GM23338 (cell line): ENCODE measurements at regions not wholly inside any gene's neighbourhood (a gene's known extent, or its start where the extent isn't known, plus 50 kb on each side); places are given as distances from the start of the nearest gene placed in this dataset.

Experiments
- ATAC-seq: fragments of 200-7000 bp; cut with Tn5 transposase; 3 replicates; pipeline ENCODE4 v1.9.1; 2020
- DNase-seq: peaks from one replicate; pipeline ENCODE4 v3.0.0-alpha.2; 2015; ENCODE audit warnings: low spot score
- H2AFZ ChIP-seq: fragments of 200-600 bp; sonication (generic); 2 replicates; pipeline ENCODE4 v1.8.0; 2016; ENCODE audit warnings: antibody characterized with exemption, mild to moderate bottlenecking, moderate library complexity
- H3F3A ChIP-seq: fragments of 200-600 bp; sonication (generic); replicated peaks from 2 replicates; pipeline ENCODE4 v1.8.0; 2017; ENCODE audit warnings: antibody characterized with exemption, mixed run types, low read depth
- H3K27ac ChIP-seq: fragments of 200-600 bp; sonication (generic); 2 replicates; pipeline ENCODE4 v1.6.1; 2016; ENCODE audit warnings: low read depth
- H3K27me3 ChIP-seq: fragments of 200-600 bp; sonication (generic); 2 replicates; pipeline ENCODE4 v1.8.0; 2016; ENCODE audit warnings: mild to moderate bottlenecking, mixed run types, moderate library complexity; ENCODE audit not compliant: insufficient read depth
- H3K36me3 ChIP-seq: fragments of 200-600 bp; sonication (generic); 2 replicates; pipeline ENCODE4 v1.8.0; 2016; ENCODE audit warnings: mild to moderate bottlenecking; ENCODE audit not compliant: insufficient read depth
- H3K4me1 ChIP-seq: fragments of 200-600 bp; sonication (generic); 2 replicates; pipeline ENCODE4 v1.8.0; 2016; ENCODE audit warnings: mild to moderate bottlenecking, moderate library complexity; ENCODE audit not compliant: insufficient read depth
- H3K4me2 ChIP-seq: fragments of 200-600 bp; sonication (generic); 2 replicates; pipeline ENCODE4 v1.7.1; 2017; ENCODE audit warnings: mixed run types
- H3K4me3 ChIP-seq: fragments of 200-600 bp; sonication (generic); 2 replicates; pipeline ENCODE4 v1.6.1; 2016; ENCODE audit warnings: mixed run types
- H3K79me2 ChIP-seq: fragments of 200-600 bp; sonication (generic); replicated peaks from 2 replicates; pipeline ENCODE4 v1.8.0; 2017; ENCODE audit warnings: mild to moderate bottlenecking; ENCODE audit not compliant: insufficient read depth
- H3K9me2 ChIP-seq: fragments of 200-600 bp; sonication (generic); 2 replicates; pipeline ENCODE4 v1.8.0; 2017; ENCODE audit not compliant: insufficient read depth
- H4K20me1 ChIP-seq: fragments of 200-600 bp; sonication (generic); replicated peaks from 2 replicates; pipeline ENCODE4 v1.8.0; 2017; ENCODE audit warnings: mild to moderate bottlenecking; ENCODE audit not compliant: insufficient read depth
- H3K27ac Mint-ChIP-seq: 2 replicates; pipeline ENCODE4 v1.8.0; 2020; ENCODE audit warnings: inconsistent platforms, mild to moderate bottlenecking, moderate library complexity, mixed read lengths
- H3K27me3 Mint-ChIP-seq: 3 replicates; pipeline ENCODE4 v1.8.0; 2022; ENCODE audit warnings: low read depth, mild to moderate bottlenecking, moderate library complexity, mixed read lengths, inconsistent platforms; ENCODE audit not compliant: insufficient read depth, poor library complexity
- H3K36me3 Mint-ChIP-seq: 3 replicates; pipeline ENCODE4 v1.8.0; 2021; ENCODE audit warnings: low read depth, mild to moderate bottlenecking, inconsistent platforms, moderate library complexity, mixed read lengths
- H3K4me1 Mint-ChIP-seq: 3 replicates; pipeline ENCODE4 v1.8.0; 2020; ENCODE audit warnings: mild to moderate bottlenecking, inconsistent platforms, mixed read lengths
- H3K4me3 Mint-ChIP-seq: 3 replicates; pipeline ENCODE4 v1.8.0; 2021; ENCODE audit warnings: moderate library complexity, mild to moderate bottlenecking, inconsistent platforms, mixed read lengths
- H3K9me3 Mint-ChIP-seq: 3 replicates; pipeline ENCODE4 v1.8.0; 2020; ENCODE audit warnings: moderate library complexity, mild to moderate bottlenecking, inconsistent platforms, mixed read lengths
- CREB1 ChIP-seq: fragments of 250-450 bp; sonication (Bioruptor Pico); IDR thresholded peaks from 2 replicates; pipeline ENCODE4 v1.5.0; 2020; ENCODE audit warnings: low read depth, mild to moderate bottlenecking, moderate library complexity
- CTCF ChIP-seq, 2 experiments: fragments of 200-600 bp in 1 of 2; sonication (generic) in 1 of 2; conservative IDR thresholded peaks; 2 replicates each; pipeline versions ENCODE4 v1.5.1 to v1.6.1; 2016 to 2017; ENCODE audit warnings: antibody characterized with exemption in 2 of 2, low read depth in 2 of 2, mild to moderate bottlenecking in 2 of 2, moderate library complexity in 1 of 2
- ETS1 ChIP-seq: IDR thresholded peaks from 2 replicates; pipeline ENCODE4 v1.6.1; 2016; ENCODE audit warnings: antibody characterized with exemption
- EZH2 ChIP-seq: fragments of 200-600 bp; sonication (generic); IDR thresholded peaks from one replicate; pipeline ENCODE4 v1.8.0; 2017; ENCODE audit warnings: antibody characterized with exemption, mild to moderate bottlenecking, low read depth; ENCODE audit not compliant: unreplicated experiment
- EZH2phosphoT487 ChIP-seq: fragments of 200-600 bp; sonication (generic); IDR thresholded peaks from one replicate; pipeline ENCODE4 v1.8.1; 2018; ENCODE audit warnings: antibody characterized with exemption; ENCODE audit not compliant: unreplicated experiment
- NANOG ChIP-seq: IDR thresholded peaks from 2 replicates; pipeline ENCODE4 v1.6.1; 2016; ENCODE audit warnings: antibody characterized with exemption, borderline replicate concordance
- POLR2AphosphoS5 ChIP-seq: IDR thresholded peaks from 2 replicates; pipeline ENCODE4 v1.6.1; 2016; ENCODE audit warnings: antibody characterized with exemption, low read depth
- REST ChIP-seq: IDR thresholded peaks from one replicate; pipeline ENCODE4 v1.6.1; 2018; ENCODE audit warnings: antibody characterized with exemption; ENCODE audit not compliant: unreplicated experiment
- STAT1 ChIP-seq: IDR thresholded peaks from one replicate; pipeline ENCODE4 v1.6.1; 2016; ENCODE audit warnings: antibody characterized with exemption; ENCODE audit not compliant: unreplicated experiment
- ZNF331 ChIP-seq: fragments of 250-450 bp; sonication (Bioruptor Pico); IDR thresholded peaks from 2 replicates; pipeline ENCODE4 v1.5.0; 2020; ENCODE audit warnings: low read depth, mild to moderate bottlenecking, moderate library complexity

- TF ChIP-seq CREB1 (CRISPR knock-in tag) (no peak), ETS1 (no peak), STAT1 (no peak), REST (no peak), EZH2phosphoT487 (no peak), NANOG (no peak), EZH2 (no peak), POLR2AphosphoS5 (no peak), CTCF (conservative IDR thresholded peaks at IDR 0.05; ENCODE audit: low read depth in 2 of 2) (no peak), ZNF331 (CRISPR knock-in tag) (no peak)
- Histone ChIP-seq H3K79me2 (no peaks in the 10 kb centered on the region), H3K4me1 (no peaks in the 10 kb centered on the region), H3F3A (no peaks in the 10 kb centered on the region), H3K9me2 (peaks cover 4% of the 10 kb centered on the region; the same call in 1 of the 2 replicates), H3K27ac (no peak overlapping the region), H3K4me2 (no peak overlapping the region), H3K4me3 (no peak overlapping the region), H4K20me1 (no peaks in the 10 kb centered on the region), H2AFZ (no peak overlapping the region), H3K27me3 (no peaks in the 10 kb centered on the region), H3K36me3 (no peaks in the 10 kb centered on the region)
- Mint-ChIP-seq H3K4me1 (no peaks in the 10 kb centered on the region), H3K27ac (no peak overlapping the region), H3K4me3 (no peak overlapping the region), H3K9me3 (peaks cover 21% of the 10 kb centered on the region), H3K36me3 (peaks cover 6% of the 10 kb centered on the region; the same call in 2 of the 3 replicates), H3K27me3 (peaks cover 2% of the 10 kb centered on the region)
- DNase-seq (no peak), ATAC-seq (no peak)
Observed at GRCh38 chr10:76618641-76619040, 1019.0 kb downstream of the KCNMA1 start.

- Histone ChIP-seq H3K27ac (no peak overlapping the region), H3K27me3 (no peaks in the 10 kb centered on the region), H3K36me3 (no peaks in the 10 kb centered on the region), H3F3A (no peaks in the 10 kb centered on the region), H3K79me2 (no peaks in the 10 kb centered on the region), H3K4me3 (no peak overlapping the region), H3K9me2 (peaks cover 4% of the 10 kb centered on the region; the same call in 1 of the 2 replicates), H2AFZ (no peak overlapping the region), H4K20me1 (no peaks in the 10 kb centered on the region), H3K4me2 (no peak overlapping the region), H3K4me1 (no peaks in the 10 kb centered on the region)
- DNase-seq: no peak
- Mint-ChIP-seq H3K4me1 (no peaks in the 10 kb centered on the region), H3K36me3 (peaks cover 6% of the 10 kb centered on the region; the same call in 2 of the 3 replicates), H3K27me3 (peaks cover 2% of the 10 kb centered on the region), H3K27ac (no peak overlapping the region), H3K9me3 (peaks cover 21% of the 10 kb centered on the region), H3K4me3 (no peak overlapping the region)
- no peak for ATAC-seq
- TF ChIP-seq ZNF331 (CRISPR knock-in tag): no peak
- TF ChIP-seq STAT1: no peak
- TF ChIP-seq ETS1: no peak
- TF ChIP-seq CREB1 (CRISPR knock-in tag): no peak
Observed at GRCh38 chr10:76618171-76618570, 1019.4 kb downstream of the KCNMA1 start.
